GM13976 (cell line): ENCODE measurements at regions not wholly inside any gene's neighbourhood (a gene's known extent, or its start where the extent isn't known, plus 50 kb on each side); places are given as distances from the start of the nearest gene placed in this dataset.

Source experiments
- DNase-seq: peaks from one replicate; pipeline ENCODE4 v3.0.0; 2012; ENCODE audit warnings: low spot score
- in situ Hi-C: fragments of 300-500 bp; cut with MboI; formaldehyde crosslinking; loops from one replicate; pipeline ENCODE4 v1.12.0; 2022; ENCODE audit warnings: low sequenced_read_pairs, mixed read lengths, inconsistent platforms; ENCODE audit not compliant: unreplicated experiment
- TF ChIP-seq, protein P1 (sequence below): IDR thresholded peaks from 2 replicates; pipeline ENCODE4 v1.5.1; 2012; ENCODE audit warnings: borderline replicate concordance, mild to moderate bottlenecking; ENCODE audit not compliant: insufficient read depth; ENCODE audit errors: extremely low read depth, missing control alignments, control extremely low read depth

- in situ Hi-C loops = no loop called here
- DNase-seq = no peak
- TF ChIP-seq, protein P1, sequence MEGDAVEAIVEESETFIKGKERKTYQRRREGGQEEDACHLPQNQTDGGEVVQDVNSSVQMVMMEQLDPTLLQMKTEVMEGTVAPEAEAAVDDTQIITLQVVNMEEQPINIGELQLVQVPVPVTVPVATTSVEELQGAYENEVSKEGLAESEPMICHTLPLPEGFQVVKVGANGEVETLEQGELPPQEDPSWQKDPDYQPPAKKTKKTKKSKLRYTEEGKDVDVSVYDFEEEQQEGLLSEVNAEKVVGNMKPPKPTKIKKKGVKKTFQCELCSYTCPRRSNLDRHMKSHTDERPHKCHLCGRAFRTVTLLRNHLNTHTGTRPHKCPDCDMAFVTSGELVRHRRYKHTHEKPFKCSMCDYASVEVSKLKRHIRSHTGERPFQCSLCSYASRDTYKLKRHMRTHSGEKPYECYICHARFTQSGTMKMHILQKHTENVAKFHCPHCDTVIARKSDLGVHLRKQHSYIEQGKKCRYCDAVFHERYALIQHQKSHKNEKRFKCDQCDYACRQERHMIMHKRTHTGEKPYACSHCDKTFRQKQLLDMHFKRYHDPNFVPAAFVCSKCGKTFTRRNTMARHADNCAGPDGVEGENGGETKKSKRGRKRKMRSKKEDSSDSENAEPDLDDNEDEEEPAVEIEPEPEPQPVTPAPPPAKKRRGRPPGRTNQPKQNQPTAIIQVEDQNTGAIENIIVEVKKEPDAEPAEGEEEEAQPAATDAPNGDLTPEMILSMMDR = no peak
These were observed 127.4 kb upstream of the FOXF1 start for GRCh38 chr16:86382774-86383407.

DNA sequence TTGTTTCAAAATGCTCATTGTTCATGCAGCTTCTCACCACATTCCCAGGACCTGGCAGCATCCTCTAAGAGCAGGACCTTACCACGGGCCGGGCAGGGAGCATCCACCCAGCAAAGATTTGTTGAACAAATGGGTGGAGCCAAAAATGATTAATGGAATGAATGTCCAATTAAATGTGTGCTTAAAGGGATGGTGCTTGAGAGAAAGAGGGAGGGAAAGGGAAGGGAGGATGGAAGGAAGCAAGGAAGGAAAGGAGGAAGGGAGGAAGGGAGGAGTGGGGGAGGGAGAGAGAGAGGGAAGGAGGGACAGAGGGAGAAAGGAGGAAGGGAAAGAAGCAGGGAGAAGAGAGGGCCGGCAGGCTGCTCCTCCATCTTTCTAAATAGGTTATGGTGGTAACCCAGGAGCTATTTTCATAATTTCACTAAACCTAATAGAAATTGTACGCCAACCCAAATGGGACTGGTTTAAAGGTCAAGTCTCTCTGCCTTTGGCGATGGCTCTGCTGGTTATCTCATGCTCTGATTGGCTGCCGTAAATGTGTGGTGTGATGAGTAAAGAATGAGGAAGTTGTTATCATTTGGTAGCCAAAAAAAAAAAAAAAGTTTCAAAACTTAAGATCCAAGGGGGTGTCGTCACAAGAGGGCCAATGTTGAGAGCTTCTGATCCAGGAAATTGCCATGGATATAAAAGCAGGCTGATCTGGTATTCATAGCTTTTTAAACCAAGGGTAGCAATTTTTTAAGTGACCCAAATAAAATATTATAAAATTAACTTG, 126.7 kb upstream of the FOXF1 start:
- in situ Hi-C loops = no loop called here
- TF ChIP-seq, protein P1 = no peak
- DNase-seq = no peak

- TF ChIP-seq, protein P1 = no peak
- in situ Hi-C loops = no loop called here
- DNase-seq = no peak
These were observed 126.1 kb upstream of the FOXF1 start for GRCh38 chr16:86384263-86384649.

- no peak for DNase-seq
- TF ChIP-seq, protein P1 = no peak
- in situ Hi-C loops = no loop called here
These were observed 125.3 kb upstream of the FOXF1 start for GRCh38 chr16:86384980-86385379.

- TF ChIP-seq, protein P1 = no peak
- in situ Hi-C loops = no loop called here
- DNase-seq = no peak
These were observed 122.6 kb upstream of the FOXF1 start for GRCh38 chr16:86387468-86388440.

DNA sequence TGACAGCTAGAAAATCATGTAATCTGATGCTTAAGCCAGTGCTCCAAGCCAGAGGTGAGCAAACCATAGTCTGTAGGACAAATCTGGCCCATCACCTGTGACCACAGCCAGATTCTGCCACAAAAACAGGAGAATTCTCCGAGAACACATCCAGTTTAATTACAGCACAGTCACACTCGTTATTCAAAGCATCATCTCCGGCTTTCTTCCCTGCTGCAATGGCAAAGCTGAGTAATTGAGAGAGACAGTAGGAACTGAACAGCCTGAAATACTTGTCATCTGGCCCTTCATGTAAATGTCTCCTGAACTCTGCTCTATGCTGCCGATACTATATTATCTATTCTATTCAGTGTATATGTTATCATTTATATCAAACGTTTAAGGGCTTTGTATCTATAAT, 121.4 kb upstream of the FOXF1 start:
- TF ChIP-seq, protein P1 = no peak
- DNase-seq = no peak
- in situ Hi-C loops = no loop called here
